Common myeloid progenitor, CD34-positive (primary cell): ENCODE measurements at regions not wholly inside any gene's neighbourhood (a gene's known extent, or its start where the extent isn't known, plus 50 kb on each side); places are given as distances from the start of the nearest gene placed in this dataset.

Experiments
- CTCF ChIA-PET: fragments of 350-600 bp; sonication (Branson Sonifier 250); formaldehyde crosslinking; loops from one replicate; lab custom pipeline; 2021; ENCODE audit warnings: antibody characterized with exemption; lab: Charles Lee
- POLR2A ChIA-PET: fragments of 350-600 bp; sonication (Branson Sonifier 250); formaldehyde crosslinking; loops from one replicate; lab custom pipeline; 2021; ENCODE audit warnings: antibody characterized with exemption; lab: Charles Lee
- DNase-seq, 3 donors: peaks; one replicate each; pipeline versions ENCODE4 v3.0.0 to v3.0.0-alpha.2; 2013
- H3K27ac ChIP-seq, 2 experiments: 1 replicate in 1 of 2; 2 replicates in 1 of 2; pipeline ENCODE4 v1.7.0; 2013; ENCODE audit warnings: inconsistent platforms in 2 of 2, low read length in 2 of 2, mild to moderate bottlenecking in 2 of 2, low read depth in 1 of 2, moderate library complexity in 1 of 2; ENCODE audit not compliant: severe bottlenecking in 2 of 2, insufficient read depth in 1 of 2, poor library complexity in 1 of 2
- H3K27me3 ChIP-seq, 5 experiments: replicated peaks in 2 of 5; 1 replicate in 3 of 5; 2 replicates in 2 of 5; pipeline versions ENCODE4 v1.6.1 to v1.7.0; 2013; ENCODE audit warnings: low read length in 4 of 5, mild to moderate bottlenecking in 2 of 5, moderate library complexity in 2 of 5, inconsistent platforms in 1 of 5; ENCODE audit not compliant: insufficient read depth in 5 of 5, control insufficient read depth in 4 of 5
- H3K36me3 ChIP-seq, 4 experiments: 1 replicate in 2 of 4; 2 replicates in 2 of 4; pipeline versions ENCODE4 v1.6.1 to v1.7.0; 2013; ENCODE audit warnings: low read length in 3 of 4, control low read depth in 1 of 4, mild to moderate bottlenecking in 1 of 4; ENCODE audit not compliant: control insufficient read depth in 4 of 4, insufficient read depth in 4 of 4
- H3K4me1 ChIP-seq, 4 experiments: 1 replicate in 3 of 4; 2 replicates in 1 of 4; pipeline versions ENCODE4 v1.6.1 to v1.7.1; 2013; ENCODE audit warnings: low read length in 3 of 4, mild to moderate bottlenecking in 3 of 4, control low read depth in 1 of 4, inconsistent platforms in 1 of 4, moderate library complexity in 1 of 4; ENCODE audit not compliant: control insufficient read depth in 4 of 4, insufficient read depth in 4 of 4; ENCODE audit errors: control extremely low read depth in 1 of 4
- H3K4me3 ChIP-seq, 7 experiments: 1 replicate in 4 of 7; 2 replicates in 3 of 7; pipeline versions ENCODE4 v1.5.1 to v1.7.0; 2013; ENCODE audit warnings: mild to moderate bottlenecking in 7 of 7, low read length in 6 of 7, moderate library complexity in 6 of 7, inconsistent platforms in 2 of 7, low read depth in 2 of 7, control low read depth in 1 of 7; ENCODE audit not compliant: insufficient read depth in 4 of 7, control insufficient read depth in 1 of 7; ENCODE audit errors: extremely low read depth in 1 of 7
- H3K9me3 ChIP-seq, 5 experiments: 1 replicate in 4 of 5; 2 replicates in 1 of 5; pipeline versions ENCODE4 v1.6.1 to v1.7.1; 2013; ENCODE audit warnings: low read length in 4 of 5, mild to moderate bottlenecking in 2 of 5, inconsistent platforms in 1 of 5, low read depth in 1 of 5, moderate library complexity in 1 of 5; ENCODE audit not compliant: control insufficient read depth in 4 of 5, insufficient read depth in 2 of 5; ENCODE audit errors: control extremely low read depth in 1 of 5
- WGBS: methylation state at CpG from one replicate; pipeline ENCODE4 v1.1.5; 2013; ENCODE audit not compliant: insufficient coverage; 5-methylcytosine and 5-hydroxymethylcytosine counted together

- ChIA-PET POLR2A (interaction anchor here (1.2 to 1.3 kb wide), 3 partner anchors 10 to 164 kb away, joined by 4 to 6 read pairs (median 5); no protein-coding TSS in a partner anchor), CTCF (interaction anchor here (0.6 to 4.6 kb wide), 35 partner anchors 10 to 356 kb away, joined by 3 to 30 read pairs (median 4); partner anchors contain the start of genes AUH and NFIL3)
- DNase-seq, result peak; percentile 59 to 74 (median 69)
- 37% methylated on average over 6 of the region's 6 CpGs for WGBS
- Histone ChIP-seq H3K9me3 (peaks cover 0 to 5% (median 0%) of the 10 kb centered on the region in 5 experiments), H3K27me3 (no peaks in the 10 kb centered on the region), H3K27ac (no peak overlapping the region), H3K4me1 (peaks cover 0 to 13% (median 4%) of the 10 kb centered on the region in 4 experiments), H3K36me3 (no peaks in the 10 kb centered on the region), H3K4me3 (no peak overlapping the region)
These were observed 272.2 kb downstream of the AUH start for GRCh38 chr9:91089405-91090129.

GRCh38 chr9:91090130-91090410 lies 271.6 kb downstream of the AUH start:
- DNase-seq, result no peak
- POLR2A ChIA-PET, result interaction anchor here (0.8 to 1.3 kb wide), 4 partner anchors 10 to 164 kb away, joined by 3 to 6 read pairs (median 4); no protein-coding TSS in a partner anchor
- WGBS, result 87% methylated on average over 5 of the region's 5 CpGs

GRCh38 chr9:91092214-91092613 lies 269.5 kb downstream of the AUH start:
- Histone ChIP-seq H3K27me3 (no peaks in the 10 kb centered on the region), H3K36me3 (no peaks in the 10 kb centered on the region), H3K27ac (no peak overlapping the region), H3K4me3 (no peak overlapping the region), H3K9me3 (peaks cover 0 to 8% (median 0%) of the 10 kb centered on the region in 5 experiments), H3K4me1 (peaks cover 0 to 3% (median 0%) of the 10 kb centered on the region in 4 experiments)
- 100% methylated on average over 1 of the region's 1 CpG for WGBS
- CTCF ChIA-PET, result interaction anchor here (1.7 kb wide), 1 partner anchor 73 kb away, joined by 4 read pairs; no protein-coding TSS in a partner anchor
- POLR2A ChIA-PET, result no interaction called here
- DNase-seq, result no peak

More at GRCh38 chr9:91090130-91090410, 271.6 kb downstream of the AUH start:
- Histone ChIP-seq H3K4me3 (no peak overlapping the region), H3K4me1 (peaks cover 0 to 10% (median 4%) of the 10 kb centered on the region in 4 experiments), H3K9me3 (peaks cover 0 to 5% (median 0%) of the 10 kb centered on the region in 5 experiments), H3K27me3 (no peaks in the 10 kb centered on the region), H3K36me3 (no peaks in the 10 kb centered on the region), H3K27ac (no peak overlapping the region)
- CTCF ChIA-PET, result interaction anchor here (0.6 to 4.6 kb wide), 30 partner anchors 9 to 355 kb away, joined by 3 to 30 read pairs (median 4); partner anchors contain the start of gene NFIL3

- POLR2A ChIA-PET, result interaction anchor here (0.6 kb wide), 2 partner anchors 80 to 329 kb away, joined by 3 read pairs; partner anchors contain the start of gene NFIL3
- no peak for DNase-seq
- Histone ChIP-seq H3K4me3 (no peak overlapping the region), H3K4me1 (peaks cover 0 to 14% (median 6%) of the 10 kb centered on the region in 4 experiments), H3K27ac (no peak overlapping the region), H3K27me3 (no peaks in the 10 kb centered on the region), H3K9me3 (peaks cover 0 to 8% (median 0%) of the 10 kb centered on the region in 5 experiments), H3K36me3 (no peaks in the 10 kb centered on the region)
- WGBS, result 100% methylated on average over 1 of the region's 1 CpG
- CTCF ChIA-PET, result interaction anchor here (1.0 to 2.6 kb wide), 4 partner anchors 9 to 159 kb away, joined by 3 to 9 read pairs (median 5); no protein-coding TSS in a partner anchor
These were observed 267.2 kb downstream of the AUH start for GRCh38 chr9:91094324-91095088.

GRCh38 chr9:91098203-91098850 lies 263.4 kb downstream of the AUH start:
- Histone ChIP-seq H3K4me3 (no peak overlapping the region), H3K36me3 (no peaks in the 10 kb centered on the region), H3K27me3 (no peaks in the 10 kb centered on the region), H3K4me1 (peaks cover 10 to 35% (median 21%) of the 10 kb centered on the region in 4 experiments), H3K27ac (no peak overlapping the region), H3K9me3 (peaks cover 0 to 6% (median 0%) of the 10 kb centered on the region in 5 experiments)
- no peak for DNase-seq
- POLR2A ChIA-PET, result interaction anchor here (1.2 kb wide), 1 partner anchor 41 kb away, joined by 4 read pairs; no protein-coding TSS in a partner anchor
- WGBS, result 100% methylated on average over 8 of the region's 10 CpGs
- CTCF ChIA-PET, result interaction anchor here (0.6 to 3.4 kb wide), 3 partner anchors 9 to 191 kb away, joined by 3 to 23 read pairs (median 3); no protein-coding TSS in a partner anchor

GRCh38 chr9:91099436-91099835 lies 262.3 kb downstream of the AUH start:
- H3K9me3 ChIP-seq, result peaks cover 0 to 3% (median 0%) of the 10 kb centered on the region in 5 experiments
- H3K36me3 ChIP-seq, result no peaks in the 10 kb centered on the region
- no peak overlapping the region for H3K4me3 ChIP-seq
- CTCF ChIA-PET, result interaction anchor here (0.9 to 3.4 kb wide), 5 partner anchors 10 to 324 kb away, joined by 3 to 23 read pairs (median 5); partner anchors contain the start of gene NFIL3
- WGBS, result 8% methylated on average over 3 of the region's 4 CpGs
- no peaks in the 10 kb centered on the region for H3K27me3 ChIP-seq
- DNase-seq, result peak in 2 of 3 donors; percentile 20 to 56
- H3K27ac ChIP-seq, result no peak overlapping the region
- peaks cover 10 to 35% (median 21%) of the 10 kb centered on the region in 4 experiments for H3K4me1 ChIP-seq
- POLR2A ChIA-PET, result interaction anchor here (1.2 to 2.0 kb wide), 5 partner anchors 10 to 325 kb away, joined by 4 to 7 read pairs (median 5); partner anchors contain the start of gene NFIL3
